DMS 273 (cell line): ENCODE measurements at regions not wholly inside any gene's neighbourhood (a gene's known extent, or its start where the extent isn't known, plus 50 kb on each side); places are given as distances from the start of the nearest gene placed in this dataset.
A peak's percentile ranks its signal among the peaks of the same experiment; 100 is the strongest.
"Not testable (repeated sequence)": the region's sequence is repeated elsewhere in the genome, so short reads cannot be mapped to it uniquely, and the experiment has no call there.

ENCODE experiments used
- DNase-seq: peaks from one replicate; lab custom pipeline; 2025; ENCODE audit not compliant: unreplicated experiment; lab: John Stamatoyannopoulos, UW

DNA sequence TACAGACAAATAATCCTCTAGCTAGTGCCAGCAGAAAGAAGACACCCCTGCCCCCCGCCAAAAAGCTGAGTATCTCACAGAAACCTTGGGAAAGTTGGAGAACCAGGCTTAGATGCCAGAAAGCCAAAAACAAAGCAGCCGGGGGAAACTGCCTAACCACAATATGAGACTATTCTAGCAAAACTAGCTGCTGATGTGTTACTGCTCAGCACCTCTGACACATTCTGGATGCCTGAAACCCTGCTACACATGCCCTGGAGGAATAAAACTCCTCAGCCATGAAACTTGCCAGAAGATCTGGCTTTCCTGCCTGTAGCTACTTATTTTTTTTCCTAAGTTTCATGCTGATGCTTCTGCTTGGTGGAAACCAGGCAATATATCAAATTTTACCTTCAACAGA lies 122.7 kb upstream of the GCFC2 start:
- DNase-seq: no peak

DNA sequence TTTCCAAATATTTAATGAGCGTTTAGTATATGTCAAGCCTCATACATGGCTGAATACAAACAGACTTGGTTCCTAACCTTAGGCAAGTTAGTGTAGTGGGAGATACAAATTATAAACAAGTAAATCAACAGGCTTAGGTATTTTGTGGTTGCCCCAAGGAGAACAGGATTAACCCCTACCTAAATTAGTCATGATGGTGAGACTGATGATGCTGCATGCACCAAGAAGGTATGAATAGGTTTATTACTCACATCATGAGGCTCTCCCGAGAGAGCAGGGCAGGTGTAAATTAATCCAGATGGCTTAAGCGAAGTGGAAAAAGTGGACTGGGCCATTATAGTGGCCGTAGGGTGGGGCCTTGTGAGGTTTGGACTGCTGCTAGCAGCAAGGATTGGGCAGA lies 118.1 kb upstream of the GCFC2 start:
- DNase-seq: no peak

DNA sequence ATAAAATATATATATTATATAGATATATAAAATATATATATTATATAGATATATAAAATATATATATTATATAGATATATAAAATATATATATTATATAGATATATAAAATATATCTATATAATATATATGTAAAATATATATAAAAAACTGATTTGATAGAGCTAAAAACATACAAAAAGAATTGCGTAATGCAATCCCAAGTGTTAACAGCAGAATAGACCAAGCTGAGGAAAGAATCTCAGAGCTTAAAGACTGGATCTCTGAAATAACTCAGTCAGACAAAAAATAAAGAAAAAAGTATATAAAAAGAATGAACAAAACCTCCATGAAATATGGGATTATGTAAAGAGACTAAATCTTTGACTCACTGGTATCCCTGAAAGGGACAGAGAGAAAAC lies 112.8 kb upstream of the GCFC2 start:
- not testable (repeated sequence) for DNase-seq

DNA sequence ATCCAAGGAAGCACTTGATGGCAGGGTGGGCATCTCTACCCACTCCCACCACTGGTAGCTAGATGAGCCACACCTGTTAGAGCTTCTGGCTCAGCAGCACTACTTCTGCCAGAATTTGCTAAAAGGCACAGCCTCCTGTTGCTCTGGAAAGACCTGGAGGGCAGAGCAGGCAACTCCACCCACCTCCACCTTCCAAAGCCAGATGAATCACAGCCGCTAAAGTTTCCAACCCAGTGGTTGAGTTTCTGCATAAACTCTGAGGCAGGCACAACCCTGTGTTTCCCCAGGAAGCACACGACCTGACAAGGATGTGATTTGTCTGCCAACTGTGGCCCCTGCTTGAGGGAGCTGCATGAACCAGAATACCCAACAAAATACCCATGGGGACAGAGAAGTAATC lies 111.6 kb upstream of the GCFC2 start:
- no peak for DNase-seq

DNA sequence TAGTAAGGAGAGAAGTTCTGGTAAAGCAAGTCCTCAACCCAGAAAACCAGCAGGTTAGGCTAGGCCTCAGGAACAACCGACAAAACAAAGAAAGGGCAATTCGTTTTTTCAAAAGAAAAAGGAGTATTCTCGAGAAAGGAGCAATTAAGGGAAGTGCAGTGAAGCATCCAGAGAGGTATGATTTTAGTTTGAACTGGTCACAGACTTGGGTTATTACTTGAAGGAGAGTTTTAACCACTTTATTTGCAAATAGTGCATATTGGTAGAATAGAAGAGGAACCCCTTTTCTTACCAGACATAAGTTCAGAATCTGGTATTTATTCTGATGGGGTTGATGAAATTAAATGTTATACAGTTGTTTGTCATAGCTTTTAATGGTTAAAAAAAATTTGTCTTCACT lies 110.0 kb upstream of the GCFC2 start:
- DNase-seq: no peak

DNA sequence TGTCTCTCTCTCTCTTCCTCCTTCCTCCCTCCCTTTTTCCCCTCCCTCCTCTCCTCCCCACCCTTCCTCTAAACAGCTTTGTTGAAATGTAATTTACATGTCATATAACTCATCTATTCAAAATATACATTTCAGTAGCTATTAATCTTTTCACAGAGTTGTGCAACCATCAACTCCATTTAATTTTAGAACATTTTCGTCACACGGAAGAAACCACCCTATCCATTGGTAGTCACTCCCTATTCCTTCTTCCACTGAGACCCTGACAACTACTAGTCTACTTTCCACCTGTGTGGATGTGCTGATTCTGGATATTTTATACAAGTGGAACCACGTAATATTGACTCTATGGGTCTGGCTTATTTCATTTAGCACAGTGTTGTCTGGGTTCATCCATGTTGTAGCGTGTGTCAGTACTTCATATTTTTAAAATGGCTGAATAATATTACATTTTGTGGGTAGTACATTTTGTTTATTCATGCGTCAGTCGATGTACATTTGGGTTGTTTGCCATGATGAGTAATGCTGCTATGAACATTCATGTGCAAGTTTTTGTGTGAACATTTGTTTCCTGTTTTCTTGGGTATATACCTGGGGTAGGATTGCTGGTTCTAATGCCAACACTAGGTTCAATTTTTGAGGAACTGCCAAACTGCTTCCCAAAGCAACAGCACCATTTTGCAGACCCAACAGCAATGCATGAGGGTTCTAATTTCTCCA lies 100.1 kb upstream of the GCFC2 start:
- no peak for DNase-seq

DNA sequence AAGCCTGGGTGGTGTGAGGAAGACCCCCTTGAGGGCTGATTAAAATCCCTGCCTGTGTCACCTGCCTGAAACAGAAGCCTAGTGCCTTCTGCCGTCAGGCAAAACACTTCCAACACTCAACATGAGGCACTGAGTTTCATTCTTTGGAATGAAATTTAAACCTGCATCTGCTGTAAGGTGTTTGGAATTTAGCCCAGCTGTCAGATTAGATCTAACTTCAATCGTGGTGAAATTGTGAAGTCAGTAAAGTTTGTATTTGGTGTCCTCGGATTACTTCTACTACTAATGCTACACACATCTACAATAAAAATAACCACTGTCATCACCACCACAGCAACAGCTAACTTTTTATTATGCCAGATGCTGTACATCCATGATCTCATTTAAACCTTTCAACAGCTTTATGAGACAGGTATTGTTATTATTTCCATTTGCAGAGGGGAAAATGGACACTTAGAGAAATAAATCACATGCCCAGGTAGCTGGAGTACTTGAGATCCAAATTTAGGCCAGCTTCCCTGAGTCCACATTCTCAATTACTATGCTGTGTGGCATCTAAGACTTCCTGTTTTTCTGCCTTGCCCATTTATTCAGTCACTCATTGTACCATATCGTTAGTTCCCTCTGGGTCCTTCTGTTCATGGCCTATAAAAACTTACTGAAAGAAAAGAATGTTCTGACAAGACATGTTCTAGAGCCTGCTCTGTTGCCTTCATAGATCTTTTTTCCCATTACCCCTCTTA lies 98.2 kb upstream of the GCFC2 start:
- peak; percentile 19 for DNase-seq

DNA sequence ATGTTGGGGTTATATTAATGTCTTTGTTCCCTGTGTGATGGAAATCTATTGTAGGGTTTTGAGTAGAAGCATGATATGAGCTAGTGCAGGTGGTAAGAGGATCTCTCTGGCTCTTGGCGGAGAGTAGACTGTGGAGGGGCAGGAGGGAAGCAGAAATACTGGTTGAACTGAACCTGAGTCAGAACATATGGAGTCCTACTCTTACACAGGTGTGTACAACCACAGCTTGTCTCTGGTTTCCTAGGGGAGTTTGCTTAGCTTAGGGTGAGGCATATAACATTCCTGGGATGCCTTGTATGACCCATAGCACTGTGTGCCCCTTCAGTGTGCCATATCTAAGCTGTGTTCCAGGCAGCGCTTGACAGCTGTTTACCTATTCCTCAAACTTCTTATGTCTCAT lies 97.3 kb upstream of the GCFC2 start:
- DNase-seq: no peak

DNA sequence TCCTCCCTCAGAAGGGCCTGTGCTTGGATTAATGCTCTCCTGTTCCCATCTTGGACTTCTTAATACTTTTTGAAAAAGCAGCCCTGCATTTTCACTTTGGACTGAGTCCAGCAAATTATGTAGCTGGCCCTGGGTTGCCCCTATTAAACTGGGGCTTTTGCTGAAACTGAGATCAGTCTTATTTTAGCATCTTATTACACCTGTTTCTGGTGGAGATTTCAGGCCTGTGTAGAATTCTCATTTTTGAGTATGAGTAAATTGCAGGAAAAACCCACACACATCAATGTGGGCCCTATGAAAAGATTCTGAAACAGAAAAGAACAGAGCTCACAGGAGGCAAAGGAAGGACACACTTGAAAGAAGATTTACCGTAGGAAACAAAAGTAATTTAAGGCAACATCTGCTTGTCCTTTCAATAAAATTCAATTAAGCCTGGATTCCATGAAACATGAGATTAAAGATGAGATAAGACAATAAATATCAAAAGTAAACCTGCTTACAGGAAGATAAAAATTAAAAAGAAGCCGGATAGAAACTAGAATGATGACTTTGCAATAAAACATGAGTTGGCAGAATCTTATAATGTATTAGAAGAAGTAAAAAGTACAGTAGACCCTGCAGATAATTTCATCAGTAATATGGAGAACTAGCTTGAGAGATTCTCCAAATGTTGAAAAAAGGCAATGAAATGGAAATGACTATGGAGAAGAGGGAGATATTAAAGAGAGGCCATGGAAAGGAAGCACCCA lies 90.7 kb upstream of the GCFC2 start:
- no peak for DNase-seq

DNA sequence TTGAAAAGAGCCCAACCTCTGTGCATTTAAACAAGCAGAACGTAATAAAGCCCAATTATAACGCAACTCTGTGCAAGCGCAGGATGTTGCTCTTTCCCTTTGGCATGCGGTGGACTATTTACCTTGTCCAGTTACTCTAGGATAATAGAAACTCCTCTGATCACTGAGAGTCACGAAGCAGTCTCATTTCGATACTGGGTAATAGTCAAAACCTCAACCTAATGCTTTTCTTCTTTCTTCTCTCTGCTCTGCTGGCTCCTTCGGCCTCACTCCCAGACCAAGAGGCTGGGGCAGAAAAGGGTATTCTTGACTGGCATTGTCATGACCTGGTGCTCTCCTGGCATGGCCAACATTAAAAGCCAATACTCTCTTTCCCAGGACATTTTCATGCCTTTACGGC lies 89.7 kb upstream of the GCFC2 start:
- no peak for DNase-seq

DNA sequence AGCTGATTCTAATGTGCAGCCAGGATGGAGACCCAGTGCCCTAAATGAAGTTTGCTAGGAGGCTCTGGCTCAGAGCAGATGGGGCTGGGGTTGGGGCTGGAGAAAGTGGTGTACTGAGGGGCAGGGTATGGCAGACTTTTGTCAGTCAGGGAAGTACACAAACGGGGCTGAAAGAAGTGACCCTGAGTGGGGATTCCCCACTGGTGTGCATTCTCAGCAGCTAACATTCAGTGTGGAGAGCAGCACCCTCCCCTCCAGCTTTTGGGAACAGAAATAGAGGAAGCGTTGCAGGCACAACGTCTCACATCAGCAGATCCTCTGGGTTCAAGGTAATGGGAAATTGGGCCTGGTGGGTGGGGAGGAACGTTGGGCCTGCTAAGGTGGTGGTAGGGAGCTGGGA lies 89.1 kb upstream of the GCFC2 start:
- no peak for DNase-seq

DNA sequence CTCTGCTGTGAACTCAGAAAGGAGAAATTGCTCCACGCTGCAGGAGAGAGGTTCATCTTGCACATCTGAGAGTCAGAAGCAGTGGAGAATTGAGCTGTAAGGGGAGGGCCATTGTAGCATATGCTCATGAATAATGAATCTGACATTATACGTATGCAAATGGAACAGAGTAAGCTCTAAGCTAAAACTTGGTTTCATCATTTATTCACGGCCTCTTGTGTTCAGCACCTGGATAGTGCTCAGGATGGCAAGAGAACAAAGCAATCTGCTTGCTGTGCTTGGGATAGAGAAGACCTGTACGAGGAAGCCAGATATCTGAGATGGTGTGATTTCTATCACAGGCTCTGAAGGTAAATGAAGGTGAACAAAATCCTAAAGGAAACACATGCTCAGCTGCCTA lies 87.9 kb upstream of the GCFC2 start:
- DNase-seq: peak; percentile 11

DNA sequence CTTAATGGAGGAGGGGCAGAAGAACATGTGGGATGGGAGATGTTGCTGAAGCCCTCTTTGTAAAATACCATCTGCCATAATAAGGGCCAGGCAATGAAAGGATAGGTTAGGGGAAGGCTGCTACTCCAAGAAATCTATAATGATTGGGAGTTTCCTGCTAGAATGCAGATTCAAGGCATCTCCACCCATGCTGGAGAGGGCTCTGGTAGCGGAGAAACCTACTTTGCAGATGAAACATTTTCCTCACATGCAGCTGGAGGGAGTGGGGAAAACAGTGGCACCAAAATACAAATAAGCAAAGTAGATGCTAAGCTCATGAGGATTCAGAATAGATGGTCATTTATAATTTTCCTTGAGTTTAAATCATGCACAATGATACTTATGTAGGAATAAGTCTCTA lies 82.3 kb upstream of the GCFC2 start:
- DNase-seq: no peak

DNA sequence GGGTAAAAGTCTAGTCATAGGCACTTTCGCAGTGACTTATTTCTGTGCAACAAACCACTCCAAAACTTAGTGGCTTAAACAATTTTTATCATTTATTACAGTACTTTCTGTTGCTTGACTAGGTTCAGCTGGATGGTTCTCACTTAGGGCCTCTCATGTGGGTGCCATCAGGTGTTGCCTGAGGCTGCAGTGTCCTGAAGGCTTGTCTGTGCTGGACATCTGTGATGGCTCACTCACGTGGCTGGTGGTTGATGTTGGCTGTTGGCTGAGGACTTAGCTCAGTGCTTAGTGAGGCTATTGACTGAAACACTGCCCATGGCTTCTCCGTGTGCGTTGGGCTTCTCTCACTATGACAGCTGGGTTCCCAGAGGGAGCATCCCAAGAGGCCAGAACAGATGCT lies 81.4 kb upstream of the GCFC2 start:
- DNase-seq: peak; percentile 25

DNA sequence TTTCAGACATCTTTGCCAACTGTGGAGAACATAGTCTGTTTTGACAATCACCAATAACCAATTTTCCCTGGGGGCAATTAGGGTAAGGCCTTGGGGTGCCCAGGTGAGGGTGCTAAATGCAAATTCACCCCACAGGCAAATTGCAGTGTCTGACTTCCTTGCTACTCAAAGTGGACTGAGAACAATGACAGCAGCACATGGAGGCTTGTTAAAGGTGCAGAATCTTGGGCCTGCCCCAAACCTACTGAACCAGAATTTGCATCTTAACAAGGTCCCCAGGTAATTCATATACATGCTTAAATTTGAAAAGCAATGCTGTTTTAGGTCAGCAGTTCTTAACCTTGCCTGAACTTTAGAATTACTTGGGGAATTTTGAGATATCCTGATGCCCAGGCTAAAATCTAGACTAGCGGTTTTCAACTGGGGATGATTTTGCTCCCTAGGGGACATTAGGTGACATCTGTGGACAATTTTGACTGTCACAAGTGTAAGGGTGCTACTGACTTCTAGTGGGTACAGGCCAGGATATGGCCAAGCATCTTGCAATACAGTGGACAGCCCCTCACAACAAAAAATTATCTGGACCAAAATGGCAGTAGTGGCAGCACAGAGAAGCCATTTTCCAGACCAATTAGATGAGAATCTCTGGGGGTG lies 80.2 kb upstream of the GCFC2 start:
- DNase-seq: no peak

DNA sequence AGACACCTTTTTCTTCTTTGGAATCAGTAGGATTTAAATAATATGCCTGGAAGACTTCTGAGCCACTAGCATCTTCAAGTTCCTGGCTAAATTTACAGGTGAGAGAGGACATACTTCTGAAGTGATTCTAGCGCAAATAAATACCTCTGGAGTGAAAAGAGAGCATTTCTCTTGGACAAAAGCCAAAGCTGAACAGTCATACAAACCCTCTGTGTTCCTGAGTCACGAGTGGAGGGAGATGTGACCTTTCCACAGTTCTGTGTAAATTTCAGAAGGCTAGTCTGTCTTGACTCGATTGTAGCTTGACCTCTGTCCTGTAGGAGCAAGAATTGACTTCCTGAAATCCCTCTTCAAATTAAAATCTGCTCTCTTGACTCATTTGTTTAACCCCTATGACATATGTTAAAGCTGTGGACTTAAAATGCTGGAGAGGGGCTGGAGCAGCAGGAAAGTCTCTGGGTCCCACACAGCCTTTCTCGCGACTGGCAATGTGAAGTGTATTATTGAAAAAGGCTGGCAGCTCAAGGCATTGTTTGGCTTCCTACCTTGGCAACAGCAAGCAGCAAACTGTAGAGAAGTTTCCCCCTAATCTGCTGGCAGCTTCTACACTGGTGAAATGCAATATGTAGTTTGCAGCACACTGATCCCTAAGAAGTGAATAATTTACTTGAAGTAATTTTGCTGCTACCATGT lies 79.6 kb upstream of the GCFC2 start:
- no peak for DNase-seq

DNA sequence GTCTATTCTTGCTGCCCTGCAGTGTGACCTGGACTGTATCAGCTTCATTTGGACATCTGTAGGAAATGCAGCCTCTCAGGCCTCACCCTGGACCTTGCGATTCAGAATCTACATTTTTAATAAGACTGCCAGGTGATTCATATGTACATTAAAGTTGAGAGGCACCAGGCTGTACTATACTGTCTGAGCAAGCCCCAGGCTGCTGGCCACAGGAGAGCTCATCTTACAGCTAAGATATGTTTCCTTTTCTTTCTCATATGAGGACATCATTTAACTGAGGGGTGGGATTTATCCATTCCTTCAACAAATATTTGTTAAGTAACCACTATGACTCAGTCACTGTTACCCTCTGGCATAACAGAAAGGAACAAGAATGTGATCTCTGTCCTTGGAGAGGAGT lies 78.2 kb upstream of the GCFC2 start:
- no peak for DNase-seq

DNA sequence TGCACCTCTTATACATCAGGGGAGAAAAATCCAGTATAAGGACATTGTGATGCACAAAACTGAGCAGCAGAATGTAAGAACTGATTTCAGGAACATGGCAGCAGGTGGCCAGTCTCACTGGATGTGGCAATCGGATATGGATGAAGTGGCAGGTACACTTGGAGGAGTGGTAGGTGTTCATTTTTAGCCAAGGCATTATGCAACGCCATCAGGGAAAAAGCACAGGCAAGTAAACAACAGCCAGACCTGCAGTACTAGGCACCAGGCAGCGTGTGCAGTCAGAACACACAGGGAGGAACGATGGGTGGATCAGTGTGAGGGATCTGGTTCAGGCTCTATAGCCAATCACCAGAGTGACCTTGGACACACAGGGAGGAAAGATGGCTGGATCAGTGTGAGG lies 77.4 kb upstream of the GCFC2 start:
- no peak for DNase-seq

DNA sequence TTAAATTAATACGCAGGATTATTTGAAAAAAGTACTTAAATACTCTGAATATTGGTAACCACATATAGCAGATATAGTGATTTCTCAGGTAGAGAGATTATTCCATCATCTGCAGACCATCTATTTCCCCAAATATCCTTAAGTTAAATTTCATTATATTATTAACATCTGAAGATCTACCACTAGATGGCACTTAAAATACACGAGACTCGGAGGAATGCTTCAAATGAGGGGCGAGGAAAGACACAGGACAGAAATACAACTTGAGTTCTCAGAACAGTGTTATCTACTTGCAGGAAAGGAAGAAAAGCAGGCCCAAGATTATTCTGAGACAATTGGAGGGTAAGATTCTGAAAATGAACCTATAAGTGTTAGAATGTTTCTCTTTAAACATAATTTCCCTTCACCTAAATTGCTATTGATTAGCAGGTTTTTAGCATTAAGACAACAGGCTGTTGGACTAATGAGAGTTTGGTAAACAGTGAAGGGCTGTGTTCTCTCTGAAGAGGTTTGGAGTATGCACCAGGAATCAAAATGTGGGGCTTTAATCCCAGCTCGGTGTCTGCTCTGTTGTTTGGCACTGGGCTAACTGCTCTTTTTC lies 76.9 kb upstream of the GCFC2 start:
- peak; percentile 63 for DNase-seq

DNA sequence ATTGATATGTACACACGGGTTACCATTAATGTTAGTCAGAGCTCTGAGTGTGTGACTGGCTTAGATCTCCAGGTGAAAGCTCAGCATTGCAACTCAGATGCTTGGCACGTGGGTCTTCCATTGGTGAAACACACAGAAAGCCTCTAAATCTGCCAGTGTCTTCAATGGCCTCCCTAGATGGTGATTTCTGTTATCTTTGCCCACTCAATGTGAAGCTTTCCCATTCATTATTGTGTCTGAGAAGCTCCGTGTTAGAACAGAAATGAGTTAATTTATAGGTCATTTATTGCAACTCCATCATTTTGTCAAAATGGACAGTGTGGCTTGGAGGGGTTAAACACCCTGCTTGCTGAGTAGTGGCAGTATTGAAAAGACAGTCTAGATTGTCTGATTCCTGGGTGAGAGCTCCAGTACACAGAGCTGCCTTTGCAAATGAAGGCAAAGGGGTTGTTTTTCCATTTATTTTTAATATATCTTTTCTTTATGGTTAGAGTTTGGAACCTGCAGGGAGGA lies 64.7 kb upstream of the GCFC2 start:
- DNase-seq: no peak
